Upper lobe of left lung (tissue), 4 donors: ENCODE measurements at regions not wholly inside any gene's neighbourhood (a gene's known extent, or its start where the extent isn't known, plus 50 kb on each side); places are given as distances from the start of the nearest gene placed in this dataset.

Experiments used
- POLR2A ChIP-seq, 4 donors: fragments of 450-650 bp; IDR thresholded peaks; one replicate each; pipeline ENCODE4 v1.5.1; 2016 to 2017; ENCODE audit warnings: antibody characterized with exemption in 4 of 4, mild to moderate bottlenecking in 2 of 4
- POLR2AphosphoS5 ChIP-seq, 2 donors: sonication (generic); formaldehyde crosslinking; IDR thresholded peaks; one replicate each; pipeline ENCODE4 v1.5.1; 2017; ENCODE audit warnings: antibody characterized with exemption in 2 of 2
- TF ChIP-seq, protein P1 (sequence below), 6 experiments: fragments of 450-650 bp in 4 of 6; fragments of 200-600 bp in 2 of 6; sonication (generic) in 2 of 6; IDR thresholded peaks; one replicate each; pipeline ENCODE4 v1.5.1; 2016 to 2019; ENCODE audit warnings: antibody characterized with exemption in 6 of 6

DNA sequence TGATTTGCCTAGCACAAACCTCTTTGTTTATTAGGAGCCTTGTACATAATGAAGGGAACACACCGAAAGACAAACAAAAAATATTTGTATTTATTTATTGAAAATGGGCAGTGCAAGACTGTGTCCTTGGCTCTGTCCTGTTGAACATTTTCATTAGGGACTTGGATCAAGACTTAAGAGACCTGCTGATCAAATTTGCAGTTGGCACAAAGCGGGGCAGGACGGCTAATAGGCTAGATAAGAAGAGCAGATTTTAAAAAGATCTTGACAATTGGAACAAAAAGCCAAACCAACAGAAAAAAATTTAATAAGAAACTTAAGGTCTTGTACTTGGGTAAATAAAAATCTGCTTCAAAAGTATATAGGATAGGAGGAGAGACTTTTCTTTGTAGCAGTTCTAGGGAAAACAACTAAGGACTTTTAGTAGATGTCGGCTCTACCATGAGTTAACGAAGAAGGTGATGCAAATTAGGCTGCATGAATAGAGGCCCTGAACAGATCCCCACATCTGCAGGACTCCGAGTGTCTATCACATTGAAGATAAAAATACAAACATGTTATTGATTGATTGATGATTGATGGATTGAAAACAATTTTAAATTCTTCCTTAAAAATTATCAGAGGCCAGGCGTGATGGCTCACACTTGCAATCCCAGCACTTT is 124.1 kb upstream of the SPACA1 start:
- TF ChIP-seq, protein P1, sequence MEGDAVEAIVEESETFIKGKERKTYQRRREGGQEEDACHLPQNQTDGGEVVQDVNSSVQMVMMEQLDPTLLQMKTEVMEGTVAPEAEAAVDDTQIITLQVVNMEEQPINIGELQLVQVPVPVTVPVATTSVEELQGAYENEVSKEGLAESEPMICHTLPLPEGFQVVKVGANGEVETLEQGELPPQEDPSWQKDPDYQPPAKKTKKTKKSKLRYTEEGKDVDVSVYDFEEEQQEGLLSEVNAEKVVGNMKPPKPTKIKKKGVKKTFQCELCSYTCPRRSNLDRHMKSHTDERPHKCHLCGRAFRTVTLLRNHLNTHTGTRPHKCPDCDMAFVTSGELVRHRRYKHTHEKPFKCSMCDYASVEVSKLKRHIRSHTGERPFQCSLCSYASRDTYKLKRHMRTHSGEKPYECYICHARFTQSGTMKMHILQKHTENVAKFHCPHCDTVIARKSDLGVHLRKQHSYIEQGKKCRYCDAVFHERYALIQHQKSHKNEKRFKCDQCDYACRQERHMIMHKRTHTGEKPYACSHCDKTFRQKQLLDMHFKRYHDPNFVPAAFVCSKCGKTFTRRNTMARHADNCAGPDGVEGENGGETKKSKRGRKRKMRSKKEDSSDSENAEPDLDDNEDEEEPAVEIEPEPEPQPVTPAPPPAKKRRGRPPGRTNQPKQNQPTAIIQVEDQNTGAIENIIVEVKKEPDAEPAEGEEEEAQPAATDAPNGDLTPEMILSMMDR (IDR thresholded peaks at IDR 0.05) = no peak
- TF ChIP-seq POLR2A (IDR thresholded peaks at IDR 0.05) (no peak), POLR2AphosphoS5 (IDR thresholded peaks at IDR 0.05) (no peak)
